C4-2B (cell line): ENCODE measurements at regions not wholly inside any gene's neighbourhood (a gene's known extent, or its start where the extent isn't known, plus 50 kb on each side); places are given as distances from the start of the nearest gene placed in this dataset.

Experiments used
- ZFX ChIP-seq: fragments of 450-650 bp; IDR thresholded peaks from 2 replicates; pipeline ENCODE4 v1.6.1; 2017
- TF ChIP-seq, protein P1 (sequence below): fragments of 450-650 bp; conservative IDR thresholded peaks from 2 replicates; pipeline ENCODE4 v1.5.1; 2017; ENCODE audit warnings: mild to moderate bottlenecking

DNA sequence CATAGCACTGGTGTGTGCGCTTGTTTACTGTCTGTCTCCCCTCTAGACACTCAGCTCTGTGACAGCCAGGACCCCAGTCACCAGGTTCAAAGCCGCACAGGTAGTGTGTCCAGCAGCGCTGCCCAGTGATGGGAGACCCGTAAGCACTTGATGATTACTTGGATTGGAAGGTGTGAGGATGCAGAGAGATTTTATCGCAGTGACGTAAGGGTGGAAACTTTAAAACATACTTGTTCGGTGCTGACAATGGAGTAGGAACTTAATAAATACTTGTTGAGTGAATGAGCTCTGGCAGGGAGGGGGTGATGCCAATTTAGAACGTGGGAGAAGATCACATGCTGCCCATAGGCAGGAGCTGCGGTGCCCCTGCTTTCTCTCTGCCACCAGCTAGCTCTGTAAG is 99.2 kb upstream of the PITX1 start:
- TF ChIP-seq, protein P1, sequence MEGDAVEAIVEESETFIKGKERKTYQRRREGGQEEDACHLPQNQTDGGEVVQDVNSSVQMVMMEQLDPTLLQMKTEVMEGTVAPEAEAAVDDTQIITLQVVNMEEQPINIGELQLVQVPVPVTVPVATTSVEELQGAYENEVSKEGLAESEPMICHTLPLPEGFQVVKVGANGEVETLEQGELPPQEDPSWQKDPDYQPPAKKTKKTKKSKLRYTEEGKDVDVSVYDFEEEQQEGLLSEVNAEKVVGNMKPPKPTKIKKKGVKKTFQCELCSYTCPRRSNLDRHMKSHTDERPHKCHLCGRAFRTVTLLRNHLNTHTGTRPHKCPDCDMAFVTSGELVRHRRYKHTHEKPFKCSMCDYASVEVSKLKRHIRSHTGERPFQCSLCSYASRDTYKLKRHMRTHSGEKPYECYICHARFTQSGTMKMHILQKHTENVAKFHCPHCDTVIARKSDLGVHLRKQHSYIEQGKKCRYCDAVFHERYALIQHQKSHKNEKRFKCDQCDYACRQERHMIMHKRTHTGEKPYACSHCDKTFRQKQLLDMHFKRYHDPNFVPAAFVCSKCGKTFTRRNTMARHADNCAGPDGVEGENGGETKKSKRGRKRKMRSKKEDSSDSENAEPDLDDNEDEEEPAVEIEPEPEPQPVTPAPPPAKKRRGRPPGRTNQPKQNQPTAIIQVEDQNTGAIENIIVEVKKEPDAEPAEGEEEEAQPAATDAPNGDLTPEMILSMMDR: no peak
- no peak for TF ChIP-seq ZFX
